ENCODE measurements at regions not wholly inside any gene's neighbourhood (a gene's known extent, or its start where the extent isn't known, plus 50 kb on each side); places are given as distances from the start of the nearest gene placed in this dataset.

DNA sequence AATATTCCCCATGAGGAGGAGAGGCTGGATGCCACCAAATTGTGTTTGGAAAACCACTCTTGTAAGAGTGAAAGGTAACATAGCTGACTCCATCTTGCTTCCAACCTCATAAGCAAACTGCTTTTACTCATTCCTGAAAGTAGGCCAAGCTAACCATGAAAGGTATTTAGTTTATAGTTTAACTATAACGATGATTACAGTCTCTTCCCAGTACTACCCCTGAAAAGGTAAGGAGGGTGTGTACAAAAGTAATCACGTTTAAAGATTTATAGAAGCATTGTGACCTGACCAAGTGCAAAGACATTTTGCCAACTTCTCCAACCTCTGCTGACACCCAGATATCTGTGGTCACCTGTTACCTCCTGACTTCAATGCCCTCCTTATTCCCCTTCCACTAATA is 122.6 kb downstream of the CD8B2 start:
- TF ChIP-seq, protein P1, sequence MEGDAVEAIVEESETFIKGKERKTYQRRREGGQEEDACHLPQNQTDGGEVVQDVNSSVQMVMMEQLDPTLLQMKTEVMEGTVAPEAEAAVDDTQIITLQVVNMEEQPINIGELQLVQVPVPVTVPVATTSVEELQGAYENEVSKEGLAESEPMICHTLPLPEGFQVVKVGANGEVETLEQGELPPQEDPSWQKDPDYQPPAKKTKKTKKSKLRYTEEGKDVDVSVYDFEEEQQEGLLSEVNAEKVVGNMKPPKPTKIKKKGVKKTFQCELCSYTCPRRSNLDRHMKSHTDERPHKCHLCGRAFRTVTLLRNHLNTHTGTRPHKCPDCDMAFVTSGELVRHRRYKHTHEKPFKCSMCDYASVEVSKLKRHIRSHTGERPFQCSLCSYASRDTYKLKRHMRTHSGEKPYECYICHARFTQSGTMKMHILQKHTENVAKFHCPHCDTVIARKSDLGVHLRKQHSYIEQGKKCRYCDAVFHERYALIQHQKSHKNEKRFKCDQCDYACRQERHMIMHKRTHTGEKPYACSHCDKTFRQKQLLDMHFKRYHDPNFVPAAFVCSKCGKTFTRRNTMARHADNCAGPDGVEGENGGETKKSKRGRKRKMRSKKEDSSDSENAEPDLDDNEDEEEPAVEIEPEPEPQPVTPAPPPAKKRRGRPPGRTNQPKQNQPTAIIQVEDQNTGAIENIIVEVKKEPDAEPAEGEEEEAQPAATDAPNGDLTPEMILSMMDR (IDR thresholded peaks at IDR 0.05), result no peak
- TF ChIP-seq POLR2A (IDR thresholded peaks at IDR 0.05), result no peak
